K562 (cell line): ENCODE measurements at regions not wholly inside any gene's neighbourhood (a gene's known extent, or its start where the extent isn't known, plus 50 kb on each side); places are given as distances from the start of the nearest gene placed in this dataset.

Experiments used
- ATAC-seq: fragments of 200-7000 bp; cut with Tn5 transposase; 3 replicates; pipeline ENCODE4 v1.9.1; 2020; ENCODE audit warnings: moderate library complexity
- BruUV-seq: library from RNA; stranded (reverse); fragments of 400-500 nt; replicated peaks from 2 replicates; lab custom pipeline; 2021; lab: Mats Ljungman, UMichigan
- CTCF ChIA-PET: fragments of 300-600 bp; formaldehyde crosslinking; extraction: SDS; loops from one replicate; lab custom pipeline; 2021; ENCODE audit warnings: low intra/inter-chr PET ratio; lab: Yijun Ruan, JAX
- POLR2A ChIA-PET: fragments of 300-600, 350-650 bp; sonication (Branson Sonifier 250); formaldehyde crosslinking; extraction: SDS; loops from one replicate; lab custom pipeline; 2021; ENCODE audit warnings: antibody characterized with exemption, inconsistent platforms; lab: Yijun Ruan, JAX
- DNase-seq, 4 experiments: peaks; one replicate each; pipeline versions ENCODE4 v3.0.0 to v3.0.0-alpha.2; 2011 to 2018; ENCODE audit warnings: low spot score in 3 of 4, mixed read lengths in 3 of 4; ENCODE audit errors: extremely low read depth in 1 of 4
- FAIRE-seq: peaks from 2 replicates; lab custom pipeline; 2011; peaks lifted over from hg19 to GRCh38; lab: Jason Lieb, UNC
- H2AFZ ChIP-seq: 2 replicates; pipeline ENCODE4 v1.6.0; 2011; ENCODE audit warnings: low read depth, low read length, control low read depth, inconsistent platforms
- H3K27ac ChIP-seq: fragments of 200-600 bp; 3 replicates; pipeline ENCODE4 v1.8.0; 2011; ENCODE audit warnings: low read depth, mild to moderate bottlenecking, control low read depth, inconsistent platforms, low read length, moderate library complexity, mixed read lengths; ENCODE audit errors: extremely low read depth
- H3K27me3 ChIP-seq, 2 experiments: fragments of 300-600 bp in 1 of 2; 2 replicates in 1 of 2; 3 replicates in 1 of 2; pipeline versions ENCODE4 v1.6.0 to v1.8.0; 2011; ENCODE audit warnings: inconsistent platforms in 2 of 2, low read length in 2 of 2, mild to moderate bottlenecking in 1 of 2, mixed read lengths in 1 of 2, moderate library complexity in 1 of 2; ENCODE audit not compliant: control insufficient read depth in 2 of 2, insufficient read depth in 2 of 2
- H3K36me3 ChIP-seq: fragments of 300-600 bp; 3 replicates; pipeline ENCODE4 v1.8.0; 2011; ENCODE audit warnings: mild to moderate bottlenecking, low read length, inconsistent platforms; ENCODE audit not compliant: control insufficient read depth, insufficient read depth
- H3K4me1 ChIP-seq, 2 experiments: fragments of 200-600 bp in 1 of 2; replicated peaks in 1 of 2; 2 replicates in 1 of 2; 3 replicates in 1 of 2; pipeline versions ENCODE4 v1.5.1 to v1.8.0; 2011; ENCODE audit warnings: inconsistent platforms in 2 of 2, low read length in 2 of 2, mild to moderate bottlenecking in 1 of 2, mixed read lengths in 1 of 2, moderate library complexity in 1 of 2; ENCODE audit not compliant: control insufficient read depth in 2 of 2, insufficient read depth in 2 of 2
- H3K4me2 ChIP-seq: 2 replicates; pipeline ENCODE4 v1.6.1; 2011; ENCODE audit warnings: low read length, control low read depth, inconsistent platforms, mixed read lengths; ENCODE audit not compliant: insufficient read depth
- H3K4me3 ChIP-seq: fragments of 200-600 bp; sonication (generic), shearing (Covaris generic); 2 replicates; pipeline ENCODE4 v1.5.1; 2016; ENCODE audit warnings: control low read depth, inconsistent platforms
- H3K79me2 ChIP-seq: fragments of 200-600 bp; 3 replicates; pipeline ENCODE4 v1.8.0; 2011; ENCODE audit warnings: low read length, inconsistent platforms; ENCODE audit not compliant: control insufficient read depth, insufficient read depth
- H3K9ac ChIP-seq, 2 experiments: 2 replicates each; pipeline versions ENCODE4 v1.6.0 to v1.6.1; 2011; ENCODE audit warnings: low read depth in 2 of 2, low read length in 2 of 2, control low read depth in 1 of 2, inconsistent platforms in 1 of 2, mild to moderate bottlenecking in 1 of 2, mixed read lengths in 1 of 2; ENCODE audit not compliant: insufficient read depth in 1 of 2
- H3K9me1 ChIP-seq: one replicate; pipeline ENCODE4 v1.6.0; 2011; ENCODE audit warnings: inconsistent platforms, mild to moderate bottlenecking, low read length, moderate library complexity; ENCODE audit not compliant: control insufficient read depth, insufficient read depth
- H3K9me3 ChIP-seq: replicated peaks from 2 replicates; pipeline ENCODE4 v1.5.1; 2011; ENCODE audit warnings: low read depth, low read length, inconsistent platforms; ENCODE audit not compliant: control insufficient read depth, insufficient read depth
- H4K20me1 ChIP-seq: replicated peaks from 2 replicates; pipeline ENCODE4 v1.6.1; 2011; ENCODE audit warnings: low read length, inconsistent platforms, mixed read lengths; ENCODE audit not compliant: control insufficient read depth, insufficient read depth
- ATF4 ChIP-seq: fragments of 450-650 bp; formaldehyde crosslinking; IDR thresholded peaks from 2 replicates; pipeline ENCODE4 v1.4.0; 2022; ENCODE audit warnings: mild to moderate bottlenecking, moderate library complexity
- CBFA2T2 ChIP-seq: fragments of 450-650 bp; conservative IDR thresholded peaks from 2 replicates; pipeline ENCODE4 v1.6.1; 2017; ENCODE audit warnings: mild to moderate bottlenecking
- CBX5 ChIP-seq: IDR thresholded peaks from 2 replicates; pipeline ENCODE4 v1.6.1; 2014; ENCODE audit warnings: low read depth, borderline replicate concordance
- CGGBP1 ChIP-seq: fragments of 250-450 bp; sonication (Bioruptor Pico); IDR thresholded peaks from 2 replicates; pipeline ENCODE4 v1.9.0; 2021; ENCODE audit warnings: mild to moderate bottlenecking
- CHD4 ChIP-seq: fragments of 200-600 bp; sonication (generic); IDR thresholded peaks from 3 replicates; pipeline ENCODE4 v1.6.1; 2012; ENCODE audit warnings: low read depth, mild to moderate bottlenecking, mixed read lengths, low read length, inconsistent platforms; ENCODE audit not compliant: insufficient read depth, insufficient replicate concordance, poor library complexity, severe bottlenecking
- ETV6 ChIP-seq, 3 experiments: fragments of 150-350 bp in 1 of 3; sonication (generic) in 1 of 3; formaldehyde crosslinking in 1 of 3; IDR thresholded peaks; 2 replicates each; pipeline versions ENCODE4 v1.6.1 to v1.8.0; 2014 to 2022; ENCODE audit warnings: borderline replicate concordance in 2 of 3, low read depth in 2 of 3, antibody characterized with exemption in 1 of 3, low read length in 1 of 3, mild to moderate bottlenecking in 1 of 3, missing genetic modification reagents in 1 of 3
- FOXK1 ChIP-seq: sonication (generic); formaldehyde crosslinking; IDR thresholded peaks from 2 replicates; pipeline ENCODE4 v1.8.0; 2022; ENCODE audit warnings: missing genetic modification reagents, mild to moderate bottlenecking, borderline replicate concordance
- FOXP1 ChIP-seq: sonication (generic); formaldehyde crosslinking; IDR thresholded peaks from 2 replicates; pipeline ENCODE4 v1.8.0; 2022; ENCODE audit warnings: mild to moderate bottlenecking, missing genetic modification reagents
- NCOR1 ChIP-seq: fragments of 450-650 bp; IDR thresholded peaks from 2 replicates; pipeline ENCODE4 v1.6.1; 2016; ENCODE audit warnings: mild to moderate bottlenecking, moderate library complexity
- NFE2L1 ChIP-seq: fragments of 450-650 bp; IDR thresholded peaks from 2 replicates; pipeline ENCODE4 v1.6.1; 2016; ENCODE audit warnings: missing genetic modification characterization, low read depth, mild to moderate bottlenecking, missing compliant biosample characterization, moderate library complexity, borderline replicate concordance
- SMARCB1 ChIP-seq: IDR thresholded peaks from 2 replicates; pipeline ENCODE4 v1.6.1; 2011; ENCODE audit warnings: improper control_type of control experiment, low read depth; ENCODE audit not compliant: insufficient read length
- TCF7L2 ChIP-seq: fragments of 150-350 bp; IDR thresholded peaks from 2 replicates; pipeline ENCODE4 v1.6.1; 2016; ENCODE audit warnings: low read depth, mild to moderate bottlenecking, low read length, moderate library complexity
- TFAP4 ChIP-seq: sonication (generic); formaldehyde crosslinking; IDR thresholded peaks from 2 replicates; pipeline ENCODE4 v1.8.0; 2022; ENCODE audit warnings: missing genetic modification reagents, mild to moderate bottlenecking, moderate library complexity, borderline replicate concordance
- ZNF699 ChIP-seq: fragments of 250-450 bp; sonication (Bioruptor Pico); IDR thresholded peaks from 2 replicates; pipeline ENCODE4 v1.8.0; 2021; ENCODE audit warnings: mild to moderate bottlenecking, moderate library complexity; ENCODE audit not compliant: insufficient replicate concordance
- ZNF740 ChIP-seq, 3 experiments: fragments of 200-800 bp in 1 of 3; sonication (Bioruptor generic) in 1 of 3; sonication (generic) in 1 of 3; formaldehyde crosslinking in 1 of 3; IDR thresholded peaks; 2 replicates each; pipeline versions ENCODE4 v1.6.1 to v1.8.0; 2016 to 2022; ENCODE audit warnings: mild to moderate bottlenecking in 2 of 3, missing compliant biosample characterization in 2 of 3, missing genetic modification characterization in 2 of 3, missing genetic modification reagents in 1 of 3
- ZNF75A ChIP-seq: fragments of 450-650 bp; formaldehyde crosslinking; IDR thresholded peaks from 2 replicates; pipeline ENCODE4 v1.4.0; 2020; ENCODE audit warnings: mild to moderate bottlenecking
- WGBS: fragments of 100-300 bp; shearing (Covaris generic); methylation state at CpG from one replicate; pipeline ENCODE4 v1.1.6; 2016; ENCODE audit warnings: low coverage, mixed read lengths; ENCODE audit not compliant: insufficient coverage; ENCODE audit errors: missing lambda C conversion rate; 5-methylcytosine and 5-hydroxymethylcytosine counted together
- in situ Hi-C: fragments of 300-500 bp; cut with MboI; formaldehyde crosslinking; loops from 4 replicates; pipeline ENCODE4 v1.15.0; 2018; ENCODE audit warnings: inconsistent platforms, mixed read lengths
- intact Hi-C: fragments of 100-400 bp; cut with micrococcal nuclease; formaldehyde crosslinking; loops from 2 replicates; pipeline ENCODE4 v1.14.2; 2022

- in situ Hi-C loops, result no loop called here
- no peak for FAIRE-seq
- ChIA-PET POLR2A (no interaction called here), CTCF (no interaction called here)
- no peaks in the 10 kb centered on the region for H4K20me1 ChIP-seq
- no peak overlapping the region for H3K9ac ChIP-seq
- no peak for ATAC-seq
- no peaks in the 10 kb centered on the region for H3K27me3 ChIP-seq
- no peak for DNase-seq
- no peaks in the 10 kb centered on the region for H3K9me3 ChIP-seq
- no peaks in the 10 kb centered on the region for H3K79me2 ChIP-seq
- no TSS peak for BruUV-seq
- H3K4me1 ChIP-seq, result no peaks in the 10 kb centered on the region
- 0% methylated on average over 2 of the region's 2 CpGs for WGBS
- no peak overlapping the region for H3K4me2 ChIP-seq
- H2AFZ ChIP-seq, result no peak overlapping the region
- no peak overlapping the region for H3K27ac ChIP-seq
- H3K36me3 ChIP-seq, result no peaks in the 10 kb centered on the region
- intact Hi-C loops, result no loop called here
- TF ChIP-seq CGGBP1 (CRISPR knock-in tag) (no peak), TCF7L2 (no peak), SMARCB1 (no peak), CHD4 (no peak), ATF4 (no peak), ZNF740 (CRISPR knock-in tag; IDR thresholded peaks at IDR 0.05) (no peak), ZNF740 (tag; IDR thresholded peaks at IDR 0.05) (no peak), CBFA2T2 (no peak), FOXP1 (CRISPR knock-in tag) (no peak), FOXK1 (CRISPR knock-in tag) (no peak), CBX5 (no peak), TFAP4 (CRISPR knock-in tag) (no peak), ZNF75A (no peak), ETV6 (IDR thresholded peaks at IDR 0.05; ENCODE audit: borderline replicate concordance in 1 of 2, low read depth in 2 of 2, low read length in 1 of 2) (no peak), ETV6 (CRISPR knock-in tag; IDR thresholded peaks at IDR 0.05; ENCODE audit: borderline replicate concordance) (no peak), NFE2L1 (tag) (no peak), NCOR1 (no peak), ZNF699 (no peak)
- H3K9me1 ChIP-seq, result no peaks in the 10 kb centered on the region
- H3K4me3 ChIP-seq, result no peak overlapping the region
Measured at GRCh38 chr2:164252568-164253287, 368.6 kb downstream of the GRB14 start.
